ENCODE measurements at regions not wholly inside any gene's neighbourhood (a gene's known extent, or its start where the extent isn't known, plus 50 kb on each side); places are given as distances from the start of the nearest gene placed in this dataset.
A peak's percentile ranks its signal among the peaks of the same experiment; 100 is the strongest.

GRCh38 chr1:86235852-86236251 is 79.3 kb upstream of the COL24A1 start:
- TF ChIP-seq CTCF (IDR thresholded peaks at IDR 0.05; ENCODE audit: control insufficient read depth, insufficient read depth, low read depth, low read length, missing control alignments): no peak
- DNase-seq (ENCODE audit: low read depth): no peak
- no peak overlapping the region for H3K4me3 ChIP-seq (ENCODE audit: control insufficient read depth, low read depth, low read length)

- no peak for DNase-seq (ENCODE audit: low read depth)
- no peak for TF ChIP-seq CTCF (IDR thresholded peaks at IDR 0.05; ENCODE audit: control insufficient read depth, insufficient read depth, low read depth, low read length, missing control alignments)
Measured at GRCh38 chr1:86233403-86233802, 76.8 kb upstream of the COL24A1 start.

GRCh38 chr1:86231076-86231475 is 74.5 kb upstream of the COL24A1 start:
- DNase-seq (ENCODE audit: low read depth): peak; percentile 47
- no peak for TF ChIP-seq CTCF (IDR thresholded peaks at IDR 0.05; ENCODE audit: control insufficient read depth, insufficient read depth, low read depth, low read length, missing control alignments)
- H3K4me3 ChIP-seq (ENCODE audit: control insufficient read depth, low read depth, low read length): no peak overlapping the region

More at GRCh38 chr1:86233403-86233802, 76.8 kb upstream of the COL24A1 start:
- H3K4me3 ChIP-seq (ENCODE audit: control insufficient read depth, low read depth, low read length): no peak overlapping the region

- no peak for TF ChIP-seq CTCF (IDR thresholded peaks at IDR 0.05; ENCODE audit: control insufficient read depth, insufficient read depth, low read depth, low read length, missing control alignments)
- H3K4me3 ChIP-seq (ENCODE audit: control insufficient read depth, low read depth, low read length): no peak overlapping the region
- no peak for DNase-seq (ENCODE audit: low read depth)
Measured at GRCh38 chr1:86229405-86229975, 72.9 kb upstream of the COL24A1 start.

- no peak for DNase-seq (ENCODE audit: low read depth)
- no peak for TF ChIP-seq CTCF (IDR thresholded peaks at IDR 0.05; ENCODE audit: control insufficient read depth, insufficient read depth, low read depth, low read length, missing control alignments)
Measured at GRCh38 chr1:86228546-86228945, 72.0 kb upstream of the COL24A1 start.

GRCh38 chr1:86227026-86227425 is 70.5 kb upstream of the COL24A1 start:
- no peak for DNase-seq (ENCODE audit: low read depth)
- no peak overlapping the region for H3K4me3 ChIP-seq (ENCODE audit: control insufficient read depth, low read depth, low read length)
- no peak for TF ChIP-seq CTCF (IDR thresholded peaks at IDR 0.05; ENCODE audit: control insufficient read depth, insufficient read depth, low read depth, low read length, missing control alignments)

More at GRCh38 chr1:86228546-86228945, 72.0 kb upstream of the COL24A1 start:
- H3K4me3 ChIP-seq (ENCODE audit: control insufficient read depth, low read depth, low read length): no peak overlapping the region

- no peak for TF ChIP-seq CTCF (IDR thresholded peaks at IDR 0.05; ENCODE audit: control insufficient read depth, insufficient read depth, low read depth, low read length, missing control alignments)
- no peak overlapping the region for H3K4me3 ChIP-seq (ENCODE audit: control insufficient read depth, low read depth, low read length)
- no peak for DNase-seq (ENCODE audit: low read depth)
Measured at GRCh38 chr1:86226204-86226603, 69.6 kb upstream of the COL24A1 start.

Data from AG09309 (cell line).